Natural killer cell (primary cell): ENCODE measurements at regions not wholly inside any gene's neighbourhood (a gene's known extent, or its start where the extent isn't known, plus 50 kb on each side); places are given as distances from the start of the nearest gene placed in this dataset.

Experiments used
- ATAC-seq, 3 donors: fragments of 150-1000 bp in 2 of 3; fragments of 200-7000 bp in 1 of 3; cut with Tn5 transposase; 1 replicate in 1 of 3; 2 replicates in 2 of 3; pipeline ENCODE4 v1.10.0; 2021; ENCODE audit warnings: mild to moderate bottlenecking in 2 of 3, moderate library complexity in 2 of 3
- DNase-seq, 2 donors: peaks; one replicate each; pipeline versions ENCODE4 v3.0.0 to v3.0.0-alpha.2; 2013 to 2021; ENCODE audit warnings: mixed read lengths in 1 of 2
- H3K27ac ChIP-seq: one replicate; pipeline ENCODE4 v1.5.1; 2013; ENCODE audit warnings: mild to moderate bottlenecking, low read length
- H3K27me3 ChIP-seq: one replicate; pipeline ENCODE4 v1.6.1; 2013; ENCODE audit warnings: low read length; ENCODE audit not compliant: control insufficient read depth, insufficient read depth
- H3K36me3 ChIP-seq: one replicate; pipeline ENCODE4 v1.6.1; 2013; ENCODE audit warnings: low read length; ENCODE audit not compliant: control insufficient read depth, insufficient read depth
- H3K4me1 ChIP-seq: one replicate; pipeline ENCODE4 v1.6.1; 2013; ENCODE audit warnings: low read length; ENCODE audit not compliant: control insufficient read depth, insufficient read depth
- H3K4me3 ChIP-seq: one replicate; pipeline ENCODE4 v1.5.1; 2013; ENCODE audit warnings: low read length
- H3K9me3 ChIP-seq: one replicate; pipeline ENCODE4 v1.6.1; 2013; ENCODE audit warnings: low read length; ENCODE audit not compliant: control insufficient read depth, insufficient read depth
- H3K27ac Mint-ChIP-seq, 2 donors: one replicate each; pipeline ENCODE4 v1.8.0; 2022; ENCODE audit warnings: mild to moderate bottlenecking in 2 of 2, mixed read lengths in 2 of 2, moderate library complexity in 1 of 2
- H3K27me3 Mint-ChIP-seq, 2 donors: one replicate each; pipeline ENCODE4 v1.8.0; 2022; ENCODE audit warnings: low read depth in 2 of 2, mixed read lengths in 2 of 2
- H3K36me3 Mint-ChIP-seq: one replicate; pipeline ENCODE4 v1.8.0; 2022; ENCODE audit warnings: mixed read lengths
- H3K4me1 Mint-ChIP-seq, 2 donors: one replicate each; pipeline ENCODE4 v1.8.0; 2022; ENCODE audit warnings: mixed read lengths in 2 of 2
- H3K4me3 Mint-ChIP-seq: one replicate; pipeline ENCODE4 v1.8.0; 2022; ENCODE audit warnings: mild to moderate bottlenecking, moderate library complexity, mixed read lengths
- H3K9me3 Mint-ChIP-seq, 2 donors: one replicate each; pipeline ENCODE4 v1.8.0; 2022; ENCODE audit warnings: mixed read lengths in 2 of 2
- CTCF ChIP-seq: fragments of 200-600 bp; IDR thresholded peaks from one replicate; pipeline ENCODE4 v1.8.0; 2022; ENCODE audit warnings: antibody characterized with exemption
- WGBS: methylation state at CpG from one replicate; pipeline ENCODE4 v1.1.7; 2013; ENCODE audit warnings: missing lambda C conversion rate; ENCODE audit not compliant: insufficient coverage; 5-methylcytosine and 5-hydroxymethylcytosine counted together
- intact Hi-C: fragments of 100-400 bp; cut with micrococcal nuclease; formaldehyde crosslinking; loops from one replicate; pipeline ENCODE4 v1.14.2; 2022

GRCh38 chr2:216911008-216911407, 51.1 kb upstream of the TNP1 start:
- DNase-seq (no peak), ATAC-seq (no peak)
- no peaks in the 10 kb centered on the region for H3K9me3 Mint-ChIP-seq
- H3K4me1 Mint-ChIP-seq: no peaks in the 10 kb centered on the region
- no peak for TF ChIP-seq CTCF
- no peak overlapping the region for H3K4me3 ChIP-seq
- no peaks in the 10 kb centered on the region for H3K27me3 ChIP-seq
- H3K27ac ChIP-seq: no peak overlapping the region
- no peaks in the 10 kb centered on the region for H3K9me3 ChIP-seq
- no peaks in the 10 kb centered on the region for H3K36me3 ChIP-seq
- H3K36me3 Mint-ChIP-seq: no peaks in the 10 kb centered on the region
- WGBS: 94% methylated on average over 3 of the region's 3 CpGs
- no peak overlapping the region for H3K27ac Mint-ChIP-seq
- no peak overlapping the region for H3K4me3 Mint-ChIP-seq
- H3K4me1 ChIP-seq: no peaks in the 10 kb centered on the region
- intact Hi-C loops: no loop called here
- H3K27me3 Mint-ChIP-seq: peaks cover 0 to 3% of the 10 kb centered on the region in 2 donors

GRCh38 chr2:216909541-216910210, 49.8 kb upstream of the TNP1 start:
- Mint-ChIP-seq H3K36me3 (no peaks in the 10 kb centered on the region), H3K4me3 (no peak overlapping the region), H3K27ac (no peak overlapping the region), H3K9me3 (no peaks in the 10 kb centered on the region), H3K27me3 (peaks cover 0 to 3% of the 10 kb centered on the region in 2 donors), H3K4me1 (no peaks in the 10 kb centered on the region)
- H3K4me3 ChIP-seq: no peak overlapping the region
- DNase-seq (no peak), ATAC-seq (no peak)
- H3K27me3 ChIP-seq: no peaks in the 10 kb centered on the region
- H3K4me1 ChIP-seq: no peaks in the 10 kb centered on the region
- no peak for TF ChIP-seq CTCF
- H3K27ac ChIP-seq: no peak overlapping the region
- intact Hi-C loops: no loop called here
- no peaks in the 10 kb centered on the region for H3K9me3 ChIP-seq
- H3K36me3 ChIP-seq: no peaks in the 10 kb centered on the region
- 79% methylated on average over 8 of the region's 8 CpGs for WGBS
